KMS-11 (cell line): ENCODE measurements at regions not wholly inside any gene's neighbourhood (a gene's known extent, or its start where the extent isn't known, plus 50 kb on each side); places are given as distances from the start of the nearest gene placed in this dataset.

ENCODE experiments used
- H2AFZ ChIP-seq: fragments of 200-600 bp; sonication (generic); 2 replicates; pipeline ENCODE4 v1.6.1; 2016; ENCODE audit warnings: antibody characterized with exemption, mixed run types, low read depth
- H3K27ac ChIP-seq: fragments of 200-600 bp; sonication (generic); 2 replicates; pipeline ENCODE4 v1.6.1; 2016; ENCODE audit warnings: mild to moderate bottlenecking, mixed run types
- H3K27me3 ChIP-seq: fragments of 200-600 bp; sonication (generic); 2 replicates; pipeline ENCODE4 v1.6.1; 2017; ENCODE audit warnings: mild to moderate bottlenecking, low read depth, mixed run types, moderate library complexity; ENCODE audit not compliant: insufficient read depth
- H3K36me3 ChIP-seq: fragments of 200-600 bp; sonication (generic); 2 replicates; pipeline ENCODE4 v1.6.1; 2017; ENCODE audit warnings: mild to moderate bottlenecking, mixed run types; ENCODE audit not compliant: insufficient read depth
- H3K4me1 ChIP-seq: fragments of 200-600 bp; sonication (generic); 2 replicates; pipeline ENCODE4 v1.6.1; 2016; ENCODE audit warnings: mild to moderate bottlenecking, low read depth, mixed run types; ENCODE audit not compliant: poor library complexity, severe bottlenecking
- H3K4me2 ChIP-seq: fragments of 200-600 bp; sonication (generic); 2 replicates; pipeline ENCODE4 v1.7.0; 2016; ENCODE audit warnings: mild to moderate bottlenecking, mixed run types
- H3K4me3 ChIP-seq: fragments of 200-600 bp; sonication (generic); IDR thresholded peaks from 2 replicates; pipeline ENCODE4 v1.6.1; 2017; ENCODE audit warnings: low read depth, low read length, mixed read lengths; ENCODE audit not compliant: insufficient read depth
- H3K79me2 ChIP-seq: fragments of 200-600 bp; sonication (generic); 2 replicates; pipeline ENCODE4 v1.6.1; 2016; ENCODE audit warnings: low read depth, mixed run types; ENCODE audit not compliant: insufficient read depth
- H3K9ac ChIP-seq: fragments of 200-600 bp; sonication (generic); 2 replicates; pipeline ENCODE4 v1.6.1; 2016; ENCODE audit warnings: mild to moderate bottlenecking, mixed run types
- H4K20me1 ChIP-seq: fragments of 200-600 bp; sonication (generic); 2 replicates; pipeline ENCODE4 v1.6.1; 2016; ENCODE audit warnings: mild to moderate bottlenecking, mixed run types; ENCODE audit not compliant: insufficient read depth
- CTCF ChIP-seq: fragments of 200-600 bp; sonication (generic); conservative IDR thresholded peaks from 2 replicates; pipeline ENCODE4 v1.6.1; 2017; ENCODE audit warnings: low read depth, mild to moderate bottlenecking, antibody characterized with exemption, low read length, moderate library complexity, mixed read lengths

- Histone ChIP-seq H3K4me1 (no peaks in the 10 kb centered on the region), H3K36me3 (no peaks in the 10 kb centered on the region), H3K27me3 (no peaks in the 10 kb centered on the region), H3K79me2 (no peaks in the 10 kb centered on the region), H3K9ac (no peak overlapping the region), H3K4me2 (no peak overlapping the region), H3K4me3 (no peak overlapping the region), H2AFZ (no peak overlapping the region), H3K27ac (no peak overlapping the region), H4K20me1 (no peaks in the 10 kb centered on the region)
- TF ChIP-seq CTCF, result no peak
Observed at GRCh38 chr14:98070536-98070935, 1201.5 kb downstream of the BCL11B start.

GRCh38 chr14:98074111-98074510 is 1197.9 kb downstream of the BCL11B start:
- H3K4me1 ChIP-seq, result no peaks in the 10 kb centered on the region
- no peak overlapping the region for H3K27ac ChIP-seq
- no peaks in the 10 kb centered on the region for H3K36me3 ChIP-seq
- H3K4me3 ChIP-seq, result no peak overlapping the region
- H3K79me2 ChIP-seq, result no peaks in the 10 kb centered on the region
- no peak overlapping the region for H2AFZ ChIP-seq
- H3K27me3 ChIP-seq, result no peaks in the 10 kb centered on the region
- no peak for TF ChIP-seq CTCF
- H3K9ac ChIP-seq, result no peak overlapping the region
- H4K20me1 ChIP-seq, result no peaks in the 10 kb centered on the region
- H3K4me2 ChIP-seq, result no peak overlapping the region

GRCh38 chr14:98077176-98077575 is 1194.8 kb downstream of the BCL11B start:
- no peaks in the 10 kb centered on the region for H3K79me2 ChIP-seq
- H4K20me1 ChIP-seq, result no peaks in the 10 kb centered on the region
- H3K36me3 ChIP-seq, result no peaks in the 10 kb centered on the region
- H3K27me3 ChIP-seq, result no peaks in the 10 kb centered on the region
- H2AFZ ChIP-seq, result no peak overlapping the region
- no peak overlapping the region for H3K4me3 ChIP-seq
- no peak overlapping the region for H3K9ac ChIP-seq
- H3K4me2 ChIP-seq, result no peak overlapping the region
- H3K27ac ChIP-seq, result no peak overlapping the region
- TF ChIP-seq CTCF, result no peak
- H3K4me1 ChIP-seq, result no peaks in the 10 kb centered on the region

- Histone ChIP-seq H3K4me2 (no peak overlapping the region), H3K27me3 (no peaks in the 10 kb centered on the region), H4K20me1 (no peaks in the 10 kb centered on the region), H3K9ac (no peak overlapping the region), H3K4me3 (no peak overlapping the region), H3K36me3 (no peaks in the 10 kb centered on the region), H2AFZ (no peak overlapping the region), H3K27ac (no peak overlapping the region), H3K79me2 (no peaks in the 10 kb centered on the region), H3K4me1 (no peaks in the 10 kb centered on the region)
- TF ChIP-seq CTCF, result no peak
Observed at GRCh38 chr14:98082833-98083232, 1189.2 kb downstream of the BCL11B start.

GRCh38 chr14:98085751-98086150 is 1186.2 kb downstream of the BCL11B start:
- Histone ChIP-seq H3K4me2 (no peak overlapping the region), H3K9ac (no peak overlapping the region), H3K27ac (no peak overlapping the region), H2AFZ (no peak overlapping the region), H3K4me1 (no peaks in the 10 kb centered on the region), H4K20me1 (no peaks in the 10 kb centered on the region), H3K36me3 (no peaks in the 10 kb centered on the region), H3K4me3 (no peak overlapping the region), H3K79me2 (no peaks in the 10 kb centered on the region), H3K27me3 (no peaks in the 10 kb centered on the region)
- TF ChIP-seq CTCF, result no peak
